A673 (cell line): ENCODE measurements at regions not wholly inside any gene's neighbourhood (a gene's known extent, or its start where the extent isn't known, plus 50 kb on each side); places are given as distances from the start of the nearest gene placed in this dataset.

Source experiments
- CTCF ChIP-seq: fragments of 300-800, 200-600 bp; sonication (generic); conservative IDR thresholded peaks from 2 replicates; pipeline ENCODE4 v1.5.1; 2017; ENCODE audit warnings: low read depth, mild to moderate bottlenecking, antibody characterized with exemption, low read length, moderate library complexity, mixed read lengths
- EZH2 ChIP-seq: fragments of 200-600 bp; sonication (generic); IDR thresholded peaks from 2 replicates; pipeline ENCODE4 v1.6.1; 2017; ENCODE audit warnings: borderline replicate concordance, low read depth, mild to moderate bottlenecking, mixed read lengths, antibody characterized with exemption, low read length; ENCODE audit not compliant: poor library complexity, severe bottlenecking

DNA sequence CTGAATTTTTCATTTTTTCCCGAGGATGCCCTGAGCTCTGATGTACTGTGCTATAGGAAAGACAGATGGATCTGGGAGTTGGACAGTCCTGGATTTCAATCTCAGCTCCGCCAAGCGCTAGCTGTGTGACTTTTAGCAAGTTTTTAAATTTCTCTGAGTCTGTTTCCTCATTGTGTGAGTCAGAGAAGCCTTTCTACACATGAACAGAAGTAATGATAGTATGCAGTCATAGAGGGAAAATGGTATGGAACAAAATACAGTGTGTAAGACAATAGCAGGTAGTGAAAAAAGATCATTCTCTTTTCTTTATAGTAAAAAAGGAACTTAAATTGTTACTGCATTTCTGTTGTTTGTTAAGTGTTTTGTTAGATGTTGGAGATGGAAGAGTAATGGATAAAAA is 52.4 kb upstream of the PPM1B start:
- no peak for TF ChIP-seq CTCF
- no peak for TF ChIP-seq EZH2
